OCI-LY7 (cell line): ENCODE measurements at regions not wholly inside any gene's neighbourhood (a gene's known extent, or its start where the extent isn't known, plus 50 kb on each side); places are given as distances from the start of the nearest gene placed in this dataset.

Source experiments
- BruUV-seq: library from RNA; stranded (reverse); fragments of 400-500 nt; replicated peaks from 2 replicates; lab custom pipeline; 2021; lab: Mats Ljungman, UMichigan
- CTCF ChIA-PET: fragments of 300-600 bp; sonication (Branson Sonifier 250); formaldehyde crosslinking; loops from one replicate; lab custom pipeline; 2022; ENCODE audit warnings: antibody characterized with exemption; ENCODE audit not compliant: unreplicated experiment; lab: Charles Lee
- POLR2A ChIA-PET: fragments of 300-600 bp; sonication (Branson Sonifier 250); formaldehyde crosslinking; loops from one replicate; lab custom pipeline; 2022; ENCODE audit warnings: antibody characterized with exemption; lab: Charles Lee
- DNase-seq: peaks from one replicate; pipeline ENCODE4 v3.0.0-alpha.2; 2015; ENCODE audit warnings: low spot score
- H2AFZ ChIP-seq: fragments of 200-600 bp; sonication (generic), shearing (Covaris generic); 2 replicates; pipeline ENCODE4 v1.6.1; 2014; ENCODE audit warnings: mild to moderate bottlenecking, antibody characterized with exemption, low read length, moderate library complexity
- H3K27ac ChIP-seq: fragments of 200-600 bp; sonication (generic); 2 replicates; pipeline ENCODE4 v1.5.1; 2014; ENCODE audit warnings: mixed run types, low read depth, mild to moderate bottlenecking, moderate library complexity, low read length, inconsistent platforms; ENCODE audit not compliant: poor library complexity, severe bottlenecking
- H3K36me3 ChIP-seq: fragments of 200-600 bp; sonication (generic); 2 replicates; pipeline ENCODE4 v1.6.1; 2014; ENCODE audit warnings: mild to moderate bottlenecking, antibody characterized with exemption, low read length, moderate library complexity, mixed read lengths; ENCODE audit not compliant: insufficient read depth
- H3K4me1 ChIP-seq: fragments of 200-600 bp; sonication (generic); 2 replicates; pipeline ENCODE4 v1.5.1; 2014; ENCODE audit warnings: mild to moderate bottlenecking, low read length; ENCODE audit not compliant: insufficient read depth, poor library complexity, severe bottlenecking
- H3K4me2 ChIP-seq: fragments of 200-600 bp; sonication (generic); 2 replicates; pipeline ENCODE4 v1.6.1; 2014; ENCODE audit warnings: mild to moderate bottlenecking, low read length
- H3K4me3 ChIP-seq: fragments of 200-600 bp; sonication (generic); 2 replicates; pipeline ENCODE4 v1.5.1; 2014; ENCODE audit warnings: mild to moderate bottlenecking, low read depth, low read length; ENCODE audit not compliant: poor library complexity, severe bottlenecking
- H3K79me2 ChIP-seq: fragments of 200-600 bp; sonication (generic); 2 replicates; pipeline ENCODE4 v1.6.1; 2016; ENCODE audit warnings: low read depth, mild to moderate bottlenecking, low read length, moderate library complexity, mixed read lengths; ENCODE audit not compliant: insufficient read depth
- H3K9me2 ChIP-seq: fragments of 200-600 bp; sonication (generic); 2 replicates; pipeline ENCODE4 v1.6.1; 2016; ENCODE audit warnings: mild to moderate bottlenecking, low read length, mixed read lengths; ENCODE audit not compliant: insufficient read depth
- H3K9me3 ChIP-seq: fragments of 200-600 bp; sonication (generic); 2 replicates; pipeline ENCODE4 v1.6.1; 2014; ENCODE audit warnings: mild to moderate bottlenecking, mixed run types, low read length, mixed read lengths
- H4K20me1 ChIP-seq: fragments of 200-600 bp; sonication (generic); 2 replicates; pipeline ENCODE4 v1.6.1; 2014; ENCODE audit warnings: mild to moderate bottlenecking, antibody characterized with exemption, low read length, moderate library complexity, mixed read lengths; ENCODE audit not compliant: insufficient read depth
- CTCF ChIP-seq: fragments of 200-600 bp; sonication (generic); conservative IDR thresholded peaks from 2 replicates; pipeline ENCODE4 v1.5.1; 2014; ENCODE audit warnings: mild to moderate bottlenecking, antibody characterized with exemption, low read length, moderate library complexity, mixed read lengths
- EZH2phosphoT487 ChIP-seq: fragments of 200-600 bp; sonication (generic); IDR thresholded peaks from 2 replicates; pipeline ENCODE4 v1.6.1; 2018; ENCODE audit warnings: low read depth, borderline replicate concordance, mild to moderate bottlenecking, mixed run types, antibody characterized with exemption, low read length, moderate library complexity, mixed read lengths
- intact Hi-C: fragments of 100-400 bp; cut with micrococcal nuclease; formaldehyde crosslinking; loops from one replicate; pipeline ENCODE4 v1.10.0; 2022; ENCODE audit not compliant: unreplicated experiment

- TF ChIP-seq CTCF = no peak
- no peak for TF ChIP-seq EZH2phosphoT487
- Histone ChIP-seq H3K4me2 (no peak overlapping the region), H2AFZ (no peak overlapping the region), H3K4me1 (no peaks in the 10 kb centered on the region), H3K79me2 (no peaks in the 10 kb centered on the region), H4K20me1 (no peaks in the 10 kb centered on the region), H3K36me3 (no peaks in the 10 kb centered on the region), H3K27ac (no peak overlapping the region), H3K9me2 (no peaks in the 10 kb centered on the region), H3K4me3 (no peak overlapping the region), H3K9me3 (peaks cover 3% of the 10 kb centered on the region; the same call in 1 of the 2 replicates)
- POLR2A ChIA-PET = no interaction called here
- no TSS peak for BruUV-seq
- CTCF ChIA-PET = no interaction called here
- DNase-seq = no peak
- intact Hi-C loops = no loop called here
Measured at GRCh38 chr21:27388825-27389224, 421.9 kb upstream of the ADAMTS5 start.

GRCh38 chr21:27382404-27382803 lies 415.5 kb upstream of the ADAMTS5 start:
- no peak for TF ChIP-seq CTCF
- TF ChIP-seq EZH2phosphoT487 = no peak
- POLR2A ChIA-PET = interaction anchor here (0.6 kb wide), 1 partner anchor 671 kb away, joined by 3 read pairs; no protein-coding TSS in a partner anchor
- Histone ChIP-seq H3K27ac (no peak overlapping the region), H3K4me3 (no peak overlapping the region), H3K9me2 (no peaks in the 10 kb centered on the region), H4K20me1 (no peaks in the 10 kb centered on the region), H3K36me3 (no peaks in the 10 kb centered on the region), H3K9me3 (no peaks in the 10 kb centered on the region), H3K79me2 (no peaks in the 10 kb centered on the region), H3K4me2 (no peak overlapping the region), H3K4me1 (no peaks in the 10 kb centered on the region), H2AFZ (no peak overlapping the region)
- no TSS peak for BruUV-seq
- intact Hi-C loops = no loop called here
- DNase-seq = no peak
- CTCF ChIA-PET = no interaction called here

GRCh38 chr21:27380303-27380702 lies 413.4 kb upstream of the ADAMTS5 start:
- no peak overlapping the region for H3K4me2 ChIP-seq
- ChIA-PET POLR2A (interaction anchor here (0.6 kb wide), 1 partner anchor 109 kb away, joined by 3 read pairs; no protein-coding TSS in a partner anchor), CTCF (no interaction called here)
- intact Hi-C loops = no loop called here
- H3K79me2 ChIP-seq = no peaks in the 10 kb centered on the region
- no peak for TF ChIP-seq CTCF
- TF ChIP-seq EZH2phosphoT487 = no peak
- no peaks in the 10 kb centered on the region for H3K36me3 ChIP-seq
- no peaks in the 10 kb centered on the region for H4K20me1 ChIP-seq
- BruUV-seq = no TSS peak
- H3K4me1 ChIP-seq = no peaks in the 10 kb centered on the region
- no peaks in the 10 kb centered on the region for H3K9me3 ChIP-seq
- no peak overlapping the region for H3K27ac ChIP-seq
- DNase-seq = no peak
- no peak overlapping the region for H2AFZ ChIP-seq
- H3K4me3 ChIP-seq = no peak overlapping the region
- H3K9me2 ChIP-seq = no peaks in the 10 kb centered on the region
